Muscle of leg (tissue), 3 donors: ENCODE measurements at regions not wholly inside any gene's neighbourhood (a gene's known extent, or its start where the extent isn't known, plus 50 kb on each side); places are given as distances from the start of the nearest gene placed in this dataset.

ENCODE experiments used
- DNase-seq: peaks from one replicate; pipeline ENCODE4 v3.0.0; 2013
- H3K27ac ChIP-seq: one replicate; pipeline ENCODE4 v1.5.1; 2013; ENCODE audit warnings: mild to moderate bottlenecking, low read length, control low read depth
- H3K27me3 ChIP-seq: one replicate; pipeline ENCODE4 v1.6.1; 2013; ENCODE audit warnings: low read length; ENCODE audit not compliant: control insufficient read depth, insufficient read depth
- H3K36me3 ChIP-seq: one replicate; pipeline ENCODE4 v1.6.1; 2013; ENCODE audit warnings: low read length; ENCODE audit not compliant: control insufficient read depth, insufficient read depth
- H3K4me1 ChIP-seq: one replicate; pipeline ENCODE4 v1.6.1; 2013; ENCODE audit warnings: low read length; ENCODE audit not compliant: control insufficient read depth, insufficient read depth
- H3K4me3 ChIP-seq: one replicate; pipeline ENCODE4 v1.5.1; 2013; ENCODE audit warnings: low read length, control low read depth
- H3K9me3 ChIP-seq: replicated peaks from 2 replicates; pipeline ENCODE4 v1.6.1; 2013; ENCODE audit warnings: low read depth, low read length; ENCODE audit not compliant: control insufficient read depth
- whole genome bisulfite sequencing: methylation state at CpG from one replicate; pipeline ENCODE4 v1.1.5; 2013; ENCODE audit warnings: missing lambda C conversion rate; ENCODE audit not compliant: insufficient coverage; 5-methylcytosine and 5-hydroxymethylcytosine counted together

GRCh38 chr10:107666214-107666613 is 501.7 kb upstream of the SORCS1 start:
- Histone ChIP-seq H3K27ac (no peak overlapping the region), H3K27me3 (no peaks in the 10 kb centered on the region), H3K4me1 (no peaks in the 10 kb centered on the region), H3K4me3 (no peak overlapping the region), H3K36me3 (no peaks in the 10 kb centered on the region), H3K9me3 (peaks cover 6% of the 10 kb centered on the region)
- WGBS = no CpG with 5 or more reads among the region's 5 CpGs
- no peak for DNase-seq

GRCh38 chr10:107665459-107665858 is 501.0 kb upstream of the SORCS1 start:
- Histone ChIP-seq H3K27me3 (no peaks in the 10 kb centered on the region), H3K4me3 (no peak overlapping the region), H3K27ac (no peak overlapping the region), H3K36me3 (no peaks in the 10 kb centered on the region), H3K9me3 (peaks cover 6% of the 10 kb centered on the region), H3K4me1 (no peaks in the 10 kb centered on the region)
- WGBS = no CpG with 5 or more reads among the region's 4 CpGs
- DNase-seq = no peak

- H3K36me3 ChIP-seq = no peaks in the 10 kb centered on the region
- H3K9me3 ChIP-seq = peaks cover 2% of the 10 kb centered on the region
- WGBS = 100% methylated on average over 1 of the region's 3 CpGs
- H3K4me1 ChIP-seq = no peaks in the 10 kb centered on the region
- no peak overlapping the region for H3K27ac ChIP-seq
- no peak for DNase-seq
- no peak overlapping the region for H3K4me3 ChIP-seq
- H3K27me3 ChIP-seq = no peaks in the 10 kb centered on the region
These were observed 493.3 kb upstream of the SORCS1 start for GRCh38 chr10:107657851-107658250.

GRCh38 chr10:107656932-107657331 is 492.4 kb upstream of the SORCS1 start:
- no peaks in the 10 kb centered on the region for H3K36me3 ChIP-seq
- H3K4me1 ChIP-seq = no peaks in the 10 kb centered on the region
- H3K4me3 ChIP-seq = no peak overlapping the region
- no peaks in the 10 kb centered on the region for H3K27me3 ChIP-seq
- DNase-seq = no peak
- no peaks in the 10 kb centered on the region for H3K9me3 ChIP-seq
- H3K27ac ChIP-seq = no peak overlapping the region

GRCh38 chr10:107653832-107654287 is 489.4 kb upstream of the SORCS1 start:
- DNase-seq = peak; percentile 66
- H3K4me1 ChIP-seq = no peaks in the 10 kb centered on the region
- H3K9me3 ChIP-seq = no peaks in the 10 kb centered on the region
- H3K36me3 ChIP-seq = no peaks in the 10 kb centered on the region
- no peaks in the 10 kb centered on the region for H3K27me3 ChIP-seq
- 19% methylated on average over 2 of the region's 5 CpGs for WGBS
- no peak overlapping the region for H3K27ac ChIP-seq
- peak overlapping the region; percentile 25 for H3K4me3 ChIP-seq

GRCh38 chr10:107650939-107651338 is 486.4 kb upstream of the SORCS1 start:
- Histone ChIP-seq H3K27me3 (no peaks in the 10 kb centered on the region), H3K27ac (no peak overlapping the region), H3K9me3 (no peaks in the 10 kb centered on the region), H3K36me3 (no peaks in the 10 kb centered on the region), H3K4me3 (no peak overlapping the region), H3K4me1 (no peaks in the 10 kb centered on the region)
- DNase-seq = no peak

GRCh38 chr10:107649249-107649648 is 484.7 kb upstream of the SORCS1 start:
- Histone ChIP-seq H3K36me3 (no peaks in the 10 kb centered on the region), H3K4me1 (no peaks in the 10 kb centered on the region), H3K27me3 (no peaks in the 10 kb centered on the region), H3K4me3 (no peak overlapping the region), H3K27ac (no peak overlapping the region), H3K9me3 (no peaks in the 10 kb centered on the region)
- WGBS = no CpG with 5 or more reads among the region's 4 CpGs
- no peak for DNase-seq

- Histone ChIP-seq H3K27ac (no peak overlapping the region), H3K36me3 (no peaks in the 10 kb centered on the region), H3K4me1 (no peaks in the 10 kb centered on the region), H3K27me3 (no peaks in the 10 kb centered on the region), H3K9me3 (peaks cover 2% of the 10 kb centered on the region), H3K4me3 (no peak overlapping the region)
- no peak for DNase-seq
- WGBS = no CpG with 5 or more reads among the region's 1 CpG
These were observed 483.0 kb upstream of the SORCS1 start for GRCh38 chr10:107647462-107647861.

GRCh38 chr10:107631876-107632275 is 467.4 kb upstream of the SORCS1 start:
- H3K27ac ChIP-seq = no peak overlapping the region
- no peak for DNase-seq
- H3K27me3 ChIP-seq = no peaks in the 10 kb centered on the region
- 100% methylated on average over 1 of the region's 4 CpGs for WGBS
- H3K9me3 ChIP-seq = no peaks in the 10 kb centered on the region
- no peak overlapping the region for H3K4me3 ChIP-seq
- no peaks in the 10 kb centered on the region for H3K36me3 ChIP-seq
- no peaks in the 10 kb centered on the region for H3K4me1 ChIP-seq

GRCh38 chr10:107626862-107627261 is 462.4 kb upstream of the SORCS1 start:
- peaks cover 3% of the 10 kb centered on the region for H3K9me3 ChIP-seq
- WGBS = no CpG with 5 or more reads among the region's 3 CpGs
- no peaks in the 10 kb centered on the region for H3K4me1 ChIP-seq
- no peaks in the 10 kb centered on the region for H3K27me3 ChIP-seq
- no peak overlapping the region for H3K4me3 ChIP-seq
- H3K36me3 ChIP-seq = no peaks in the 10 kb centered on the region
- no peak for DNase-seq
- H3K27ac ChIP-seq = no peak overlapping the region

- no peak overlapping the region for H3K4me3 ChIP-seq
- H3K27ac ChIP-seq = no peak overlapping the region
- 78% methylated on average over 1 of the region's 3 CpGs for WGBS
- no peaks in the 10 kb centered on the region for H3K27me3 ChIP-seq
- no peaks in the 10 kb centered on the region for H3K4me1 ChIP-seq
- H3K36me3 ChIP-seq = no peaks in the 10 kb centered on the region
- DNase-seq = no peak
- peaks cover 3% of the 10 kb centered on the region for H3K9me3 ChIP-seq
These were observed 458.8 kb upstream of the SORCS1 start for GRCh38 chr10:107623292-107623691.
